ENCODE measurements at regions not wholly inside any gene's neighbourhood (a gene's known extent, or its start where the extent isn't known, plus 50 kb on each side); places are given as distances from the start of the nearest gene placed in this dataset.
A peak's percentile ranks its signal among the peaks of the same experiment; 100 is the strongest.

- DNase-seq, result no peak
These were observed 140.4 kb upstream of the NPVF start for GRCh38 chr7:25368599-25369201.

DNA sequence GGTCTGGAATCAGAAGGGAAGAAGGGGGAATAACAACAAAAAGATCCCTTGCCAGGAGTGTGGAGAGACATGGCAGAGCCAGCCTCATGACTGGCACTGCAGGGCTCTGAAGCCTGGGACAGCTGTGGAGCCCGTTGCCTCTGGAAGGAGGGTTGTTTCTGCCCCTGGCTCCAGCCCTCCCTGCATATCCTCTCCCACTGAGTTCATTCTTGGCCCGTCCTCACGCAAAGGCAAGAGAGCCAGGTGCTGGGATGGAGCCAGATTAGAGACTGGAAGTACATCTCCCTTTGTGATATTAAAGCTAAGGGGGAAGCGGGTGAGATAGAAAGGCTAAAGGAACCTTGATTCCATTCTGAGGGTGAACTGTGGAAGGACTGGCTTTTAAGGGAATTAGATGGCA lies 141.5 kb upstream of the NPVF start:
- DNase-seq, result no peak

DNA sequence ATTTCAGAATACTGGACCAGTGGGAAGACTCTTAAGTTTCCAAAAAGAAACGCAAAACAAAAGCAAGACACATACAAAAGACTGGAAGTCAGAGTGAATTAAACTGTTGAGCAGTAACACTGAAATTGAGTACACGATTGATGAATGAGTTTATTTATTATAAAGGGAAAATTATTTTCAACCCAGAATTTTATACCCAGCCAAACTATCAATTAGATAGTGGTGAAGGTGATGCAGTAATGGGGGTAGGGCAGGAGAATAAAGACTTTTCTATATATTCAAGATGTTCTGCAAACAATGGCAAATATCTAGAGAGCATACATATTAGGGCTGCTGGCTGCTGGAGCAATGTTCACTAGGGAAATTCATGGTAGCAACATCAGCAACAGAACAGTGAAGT lies 143.7 kb upstream of the NPVF start:
- DNase-seq, result no peak

GRCh38 chr7:25375805-25376600 lies 147.7 kb upstream of the NPVF start:
- no peak for DNase-seq

DNA sequence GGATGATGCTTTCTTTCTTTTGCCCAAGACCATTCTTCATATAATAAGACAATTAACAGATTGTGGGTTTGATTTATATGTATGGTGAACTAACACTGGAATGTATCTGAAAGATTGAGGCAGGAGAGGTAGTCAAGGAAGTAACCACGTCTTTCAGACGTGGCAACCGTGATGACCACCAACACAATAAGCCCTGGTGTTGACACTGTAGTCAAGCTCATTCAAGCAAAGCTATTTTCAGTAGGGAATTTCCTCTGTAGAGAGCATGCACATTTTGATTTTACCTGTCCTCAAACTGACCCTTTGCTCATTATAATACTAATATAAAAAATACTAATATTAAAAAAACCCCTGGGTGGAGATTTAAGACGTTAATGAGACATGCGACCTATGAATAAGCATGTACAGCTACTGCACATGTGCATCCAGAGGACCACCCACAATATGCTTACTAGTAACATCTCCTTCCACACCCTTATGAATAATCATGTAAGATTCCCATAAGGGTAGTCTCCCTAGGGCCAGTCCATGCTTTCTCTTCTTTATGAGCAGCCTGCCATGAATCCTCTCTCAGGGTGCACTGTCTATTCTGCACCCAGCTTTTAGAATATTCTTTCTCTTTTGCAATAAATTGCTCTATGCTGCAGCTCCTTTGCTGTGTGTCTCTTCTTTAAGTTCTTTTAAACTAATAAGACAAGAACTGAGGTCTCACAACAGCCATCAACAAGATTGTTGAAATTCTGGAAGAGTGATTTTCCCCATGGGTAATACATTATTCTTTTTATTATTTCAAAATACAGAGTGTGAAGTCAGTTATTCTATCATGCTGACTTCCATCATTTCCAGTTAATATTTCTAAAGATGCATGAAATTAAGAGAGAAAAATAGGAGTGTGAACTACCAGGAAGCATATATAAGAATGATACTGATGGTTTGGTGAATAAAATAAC lies 151.3 kb upstream of the NPVF start:
- no peak for DNase-seq

DNA sequence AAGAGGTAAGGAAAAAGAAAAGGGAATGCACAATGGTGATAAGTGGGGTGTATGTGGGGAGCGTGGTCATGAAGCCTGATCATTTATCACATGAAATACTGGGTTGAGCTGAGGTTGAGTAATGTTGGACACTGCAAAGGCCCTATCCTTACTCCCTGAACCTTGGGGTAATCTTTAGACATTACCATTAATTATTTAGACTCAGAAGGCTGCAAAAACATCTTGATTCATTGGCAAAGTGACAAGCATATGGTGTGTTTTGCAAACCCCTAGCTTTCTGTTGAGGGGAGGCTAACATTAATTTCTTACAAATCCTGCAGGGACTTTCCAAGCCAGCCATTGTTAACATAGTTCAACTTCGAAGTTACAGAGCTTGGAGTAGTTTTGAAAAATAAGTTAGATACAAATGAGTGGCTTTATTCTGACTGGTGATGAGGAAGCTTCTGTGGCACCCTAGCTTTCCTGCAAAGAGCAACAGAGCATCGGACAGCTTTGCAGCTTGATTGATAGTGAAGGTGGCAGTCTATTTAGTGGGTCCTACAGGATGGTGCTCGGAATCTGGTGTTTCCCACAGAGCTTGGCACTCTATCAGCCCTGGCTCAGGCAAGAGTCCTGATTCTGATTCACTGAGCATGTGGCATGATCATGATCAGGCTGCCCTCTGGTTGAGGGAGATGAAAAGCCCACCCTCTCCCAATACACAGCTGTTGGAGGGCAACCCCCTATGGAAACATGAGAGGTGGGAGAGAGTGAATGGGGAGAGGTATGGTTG lies 153.7 kb upstream of the NPVF start:
- DNase-seq, result no peak

- DNase-seq, result no peak
These were observed 154.6 kb upstream of the NPVF start for GRCh38 chr7:25382869-25383268.

DNA sequence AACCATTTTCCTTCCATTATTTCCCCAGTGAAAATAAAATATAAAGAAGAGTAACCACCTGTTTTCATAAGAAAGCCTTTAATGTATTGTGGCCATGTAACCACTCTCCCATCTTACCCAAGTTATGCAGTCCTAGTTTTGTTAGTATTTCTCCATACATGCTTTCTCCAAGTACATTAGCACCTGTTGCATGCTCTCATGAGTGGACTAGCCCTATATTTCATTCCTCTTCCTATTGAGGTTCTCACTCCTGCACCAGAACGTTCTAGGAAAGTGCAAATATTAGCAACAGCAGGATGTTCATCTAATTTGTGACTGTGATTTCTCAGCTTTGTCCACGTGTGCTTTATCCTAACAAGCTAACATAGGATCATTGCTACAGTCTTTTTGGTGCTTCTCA lies 155.1 kb upstream of the NPVF start:
- DNase-seq, result no peak

DNA sequence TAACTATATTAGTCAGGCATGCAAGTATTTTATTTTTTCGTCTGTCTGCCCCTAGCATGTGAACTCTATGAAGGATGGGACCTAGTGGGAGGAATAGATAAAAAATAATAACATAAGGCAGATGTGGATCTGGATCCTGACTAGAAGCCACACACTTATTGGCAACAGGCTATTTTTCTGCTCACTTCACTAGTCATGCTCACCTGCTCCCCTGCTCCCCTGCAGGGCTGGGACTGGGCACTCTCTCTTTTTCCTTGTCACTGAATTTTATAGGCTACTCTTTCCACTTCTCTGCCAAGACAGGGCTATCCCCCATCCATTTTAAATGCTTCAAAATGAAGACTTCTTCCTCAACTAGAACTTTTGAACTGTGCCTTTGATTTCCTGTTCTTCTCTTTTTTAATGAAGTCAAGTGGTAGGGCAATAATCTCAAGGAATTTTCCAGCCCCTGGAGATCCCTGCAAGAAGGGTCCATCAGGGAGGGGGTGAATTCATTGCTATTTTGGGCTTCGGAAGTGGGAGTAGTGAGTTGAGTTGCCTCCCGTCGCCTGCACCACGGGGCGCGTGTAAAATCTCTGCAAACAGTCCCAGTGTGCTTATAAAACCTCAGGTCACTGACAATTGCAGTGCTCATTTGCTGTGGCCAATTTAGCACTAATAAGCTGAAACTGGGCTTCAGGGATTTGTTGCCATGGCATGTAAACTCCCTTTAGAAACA lies 156.7 kb upstream of the NPVF start:
- no peak for DNase-seq

GRCh38 chr7:25385506-25386136 lies 157.3 kb upstream of the NPVF start:
- DNase-seq, result no peak

DNA sequence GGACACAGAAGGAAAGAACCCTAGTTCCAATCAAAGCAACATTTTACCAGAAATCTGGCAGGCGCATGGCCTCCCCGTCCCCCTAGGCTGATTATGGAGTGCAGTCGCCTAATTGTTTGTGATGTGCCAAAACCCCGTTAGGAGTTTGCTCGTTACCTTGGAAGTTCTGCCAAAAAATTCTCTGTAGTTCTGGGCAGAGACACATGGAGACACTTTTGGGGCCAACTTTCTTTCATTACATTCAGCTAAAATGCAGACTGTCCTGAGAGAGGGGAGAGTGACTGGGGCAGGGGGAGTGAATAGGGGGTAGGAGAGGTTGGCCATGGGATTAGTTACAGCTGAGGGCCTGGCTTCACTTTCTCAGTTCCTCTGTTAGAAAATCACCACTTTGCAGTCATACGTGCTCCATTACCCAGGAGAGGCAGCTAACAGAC lies 158.0 kb upstream of the NPVF start:
- DNase-seq, result no peak

GRCh38 chr7:25388681-25389080 lies 160.4 kb upstream of the NPVF start:
- no peak for DNase-seq

- peak; percentile 26 for DNase-seq
These were observed 161.3 kb upstream of the NPVF start for GRCh38 chr7:25389489-25390106.

- DNase-seq, result peak; percentile 7
These were observed 163.1 kb upstream of the NPVF start for GRCh38 chr7:25391295-25391861.

DNA sequence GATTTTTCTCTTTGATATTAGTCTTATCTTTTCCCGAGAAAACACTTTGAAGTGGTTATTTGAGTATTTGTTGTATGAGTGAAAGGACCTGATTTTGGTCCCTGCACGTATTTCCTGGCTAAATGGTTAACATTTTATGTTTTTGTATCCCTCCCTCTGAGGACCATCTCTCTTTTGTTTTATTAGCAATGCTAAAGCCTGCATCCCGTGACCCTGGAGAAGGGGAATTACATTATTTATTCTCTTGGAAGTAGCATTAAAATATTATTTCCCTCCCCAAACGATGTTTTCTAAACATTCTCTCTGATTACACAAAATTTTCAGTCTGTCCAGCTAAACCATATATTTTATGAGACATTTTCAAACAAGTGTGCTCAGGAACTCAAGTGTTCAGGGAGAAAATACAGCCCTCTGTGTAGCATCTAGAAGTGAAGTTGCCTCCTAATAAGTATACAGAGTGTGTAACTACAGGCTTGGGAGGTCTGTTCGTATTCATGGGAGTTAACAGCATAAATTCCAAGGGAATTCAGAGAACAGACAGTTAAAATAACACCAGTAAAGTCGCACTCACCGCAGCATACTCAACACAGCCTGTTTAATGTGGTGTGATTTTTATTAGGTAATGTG lies 163.8 kb upstream of the NPVF start:
- no peak for DNase-seq

DNA sequence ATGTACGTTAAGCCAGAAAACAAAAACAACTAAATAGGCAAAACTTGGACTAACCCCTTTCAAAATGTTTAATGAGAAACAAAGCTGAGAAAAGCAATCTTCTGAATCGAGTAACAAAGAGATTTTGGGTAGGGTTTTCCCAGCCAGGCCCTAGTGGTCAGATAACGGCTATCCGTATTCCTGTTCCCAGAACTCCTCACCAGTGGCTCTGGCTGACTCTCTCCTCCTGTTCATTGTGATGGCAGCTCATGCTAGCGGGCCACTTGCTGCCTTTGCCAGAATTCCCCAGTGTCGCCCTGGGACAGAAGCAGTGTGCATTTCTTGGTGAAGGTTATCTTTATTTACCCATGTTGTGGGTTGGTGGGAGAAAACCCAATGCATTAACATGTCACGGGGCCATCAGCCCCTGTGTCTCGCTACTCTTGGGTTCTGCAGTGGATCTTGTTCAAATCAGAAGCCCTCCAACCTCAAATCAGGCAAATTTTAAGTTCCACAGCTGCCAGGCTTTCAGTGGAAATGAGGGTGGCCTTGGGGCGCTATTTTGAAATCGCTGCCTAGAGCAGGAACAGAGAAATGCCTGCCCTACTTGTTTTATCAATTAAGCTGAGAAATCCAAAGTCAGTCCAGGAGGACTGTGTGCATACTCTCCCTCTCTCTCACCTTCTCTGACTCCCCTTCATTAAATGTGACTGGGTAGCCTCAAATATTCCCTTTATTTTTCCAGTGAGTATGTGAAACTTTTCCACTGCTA lies 164.5 kb upstream of the NPVF start:
- DNase-seq, result no peak

- DNase-seq, result no peak
These were observed 167.7 kb upstream of the NPVF start for GRCh38 chr7:25395976-25396375.

DNA sequence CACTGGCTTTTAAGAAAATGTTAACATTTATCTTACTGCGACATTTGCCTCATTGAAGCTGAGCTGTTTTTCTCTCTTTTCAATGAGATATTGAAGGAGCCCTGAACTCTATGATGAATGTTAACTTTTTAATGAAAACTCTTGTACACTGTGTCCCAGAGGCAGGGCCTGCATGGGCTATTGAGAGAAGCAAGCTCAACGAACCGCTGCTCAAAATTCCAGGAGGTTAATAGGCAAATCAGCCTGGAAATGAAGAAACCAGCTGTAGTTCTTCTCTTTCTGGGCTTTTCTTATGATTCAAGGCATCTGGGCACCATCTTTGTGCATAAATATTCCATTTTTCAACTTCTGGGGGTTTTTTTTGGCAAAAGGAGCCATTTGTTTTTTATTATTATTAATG lies 168.4 kb upstream of the NPVF start:
- no peak for DNase-seq

- no peak for DNase-seq
These were observed 170.1 kb upstream of the NPVF start for GRCh38 chr7:25398418-25398817.
